NCI-H146 (cell line): ENCODE measurements at regions not wholly inside any gene's neighbourhood (a gene's known extent, or its start where the extent isn't known, plus 50 kb on each side); places are given as distances from the start of the nearest gene placed in this dataset.
A peak's percentile ranks its signal among the peaks of the same experiment; 100 is the strongest.

Experiments
- DNase-seq: peaks from one replicate; lab custom pipeline; 2025; lab: John Stamatoyannopoulos, UW

DNA sequence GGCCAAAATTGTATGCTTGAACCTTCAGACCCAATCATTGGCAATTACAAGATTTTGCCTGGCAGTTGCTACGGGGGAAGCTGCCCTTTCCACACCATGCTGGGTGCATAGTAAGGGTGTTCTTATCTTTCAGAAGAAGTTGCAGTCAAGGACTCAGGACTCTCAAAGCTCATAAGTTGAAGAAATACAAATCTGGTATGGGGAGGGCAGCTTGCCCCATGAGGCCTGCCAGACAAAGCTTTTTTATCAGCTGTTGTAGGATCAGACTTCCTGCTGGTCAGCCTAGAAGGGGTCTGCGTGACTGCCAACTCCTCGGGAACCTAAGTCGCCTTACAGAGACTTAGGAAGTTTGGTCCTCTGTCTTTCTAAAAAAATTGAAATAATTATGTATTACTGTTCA lies 174.9 kb upstream of the TECRL start:
- no peak for DNase-seq

DNA sequence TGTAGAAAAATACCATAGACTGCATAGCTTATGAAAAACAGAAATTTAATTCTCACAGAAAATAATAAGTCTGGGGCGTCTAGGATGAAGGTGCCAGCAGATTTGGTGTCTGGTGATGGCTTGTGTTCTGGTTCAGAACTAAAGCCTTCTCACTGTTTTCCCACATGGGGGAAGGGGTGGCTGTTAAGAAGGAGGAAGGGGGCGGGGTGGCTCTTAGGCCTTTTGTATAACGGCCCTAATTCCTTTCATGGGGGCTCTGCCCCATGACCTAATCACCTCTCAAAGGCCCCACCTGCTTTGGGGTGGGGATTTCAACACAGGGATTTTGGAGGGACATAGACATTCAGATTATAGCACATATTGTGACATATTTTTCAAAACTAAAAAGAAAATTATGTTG lies 173.2 kb upstream of the TECRL start:
- no peak for DNase-seq

DNA sequence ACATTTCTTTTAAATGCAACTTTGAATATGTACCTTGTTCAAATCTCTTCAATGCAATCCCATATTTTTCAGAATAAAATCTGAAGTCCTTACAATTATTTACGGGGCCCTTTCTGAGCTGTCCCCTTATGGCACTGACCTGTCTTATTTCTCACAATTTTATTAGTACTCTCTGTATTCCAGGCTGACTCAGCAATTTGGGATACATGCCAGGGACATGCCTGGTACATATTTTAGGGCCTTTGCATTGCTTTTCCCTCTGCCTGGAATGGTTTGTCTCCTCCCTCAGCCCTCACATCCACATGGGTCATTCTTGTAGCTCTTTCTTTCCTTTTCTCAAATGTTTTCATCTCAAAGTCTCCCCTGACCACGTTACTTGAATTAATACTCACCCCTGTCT lies 172.2 kb upstream of the TECRL start:
- DNase-seq, result no peak

DNA sequence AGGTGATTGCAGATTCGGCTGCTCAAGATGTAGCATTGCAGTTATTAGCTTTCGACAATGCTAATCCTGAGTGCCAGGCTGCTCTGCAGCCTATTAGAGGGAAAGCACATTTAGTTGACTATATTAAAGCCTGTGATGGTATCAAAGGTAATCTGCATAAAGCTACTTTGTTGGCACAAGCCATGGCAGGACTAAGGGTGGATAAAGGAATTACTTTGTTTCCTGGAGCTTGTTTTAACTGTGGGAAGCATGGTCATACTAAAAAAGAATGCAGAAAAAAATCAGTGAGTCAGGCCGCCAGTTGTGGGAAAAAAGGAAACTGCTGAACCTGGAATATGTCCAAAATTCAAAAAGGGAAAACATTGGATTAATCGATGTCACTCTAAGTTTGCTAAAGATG lies 154.9 kb upstream of the TECRL start:
- no peak for DNase-seq

DNA sequence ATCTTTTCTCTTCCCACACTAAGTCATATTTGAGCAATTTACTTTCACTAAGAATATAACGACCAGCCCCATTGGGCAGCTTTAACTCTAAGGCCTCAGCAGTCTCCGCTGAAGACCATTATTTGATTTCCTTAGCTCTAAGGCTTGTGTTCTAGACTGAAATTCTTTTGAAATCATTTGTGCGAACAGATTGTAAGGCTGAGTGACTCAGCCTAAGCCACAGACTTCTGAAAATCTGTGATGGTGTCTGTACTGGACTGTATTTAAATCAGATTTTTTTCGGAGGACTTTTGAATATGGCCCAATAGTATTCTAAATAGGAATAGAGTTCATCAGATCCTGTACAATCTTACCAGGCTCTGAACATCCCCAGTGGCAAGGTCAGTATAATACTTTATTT lies 150.3 kb upstream of the TECRL start:
- no peak for DNase-seq

DNA sequence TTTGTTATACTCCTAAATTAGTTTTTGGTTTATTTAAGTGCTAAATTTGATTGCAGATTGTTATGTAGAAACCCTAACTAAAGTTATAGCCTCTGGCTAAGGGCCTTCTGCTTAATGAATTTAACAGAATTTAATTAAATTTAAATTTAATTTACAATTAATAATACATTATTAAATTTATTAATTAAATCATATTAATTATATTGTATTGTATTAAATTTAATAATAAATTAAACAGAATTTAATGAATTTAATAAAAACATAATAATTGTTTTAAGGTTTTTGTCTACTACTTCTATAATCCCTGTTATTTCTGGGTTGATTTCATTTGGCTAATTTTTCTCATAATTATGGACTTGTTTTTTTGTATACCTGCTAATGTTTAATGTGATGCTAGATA lies 141.9 kb upstream of the TECRL start:
- no peak for DNase-seq

DNA sequence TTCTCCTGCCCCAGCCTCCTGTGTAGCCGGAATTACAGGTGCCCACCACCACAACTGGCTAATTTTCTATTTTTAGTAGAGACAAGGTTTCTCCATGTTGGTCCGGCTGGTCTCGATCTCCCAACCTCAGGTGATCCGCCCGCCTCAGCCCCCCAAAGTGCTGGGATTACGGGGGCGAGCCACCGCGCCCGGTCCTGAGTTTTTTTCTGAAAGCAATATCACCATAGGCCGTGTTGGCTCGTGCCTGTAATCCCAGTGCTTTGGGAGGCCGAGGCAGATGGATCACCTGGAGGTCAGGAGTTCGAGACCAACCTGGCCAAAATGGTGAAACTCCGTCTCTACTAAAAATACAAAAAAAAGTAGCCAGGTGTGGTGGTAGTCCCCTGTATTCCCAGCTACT lies 136.3 kb upstream of the TECRL start:
- no peak for DNase-seq

DNA sequence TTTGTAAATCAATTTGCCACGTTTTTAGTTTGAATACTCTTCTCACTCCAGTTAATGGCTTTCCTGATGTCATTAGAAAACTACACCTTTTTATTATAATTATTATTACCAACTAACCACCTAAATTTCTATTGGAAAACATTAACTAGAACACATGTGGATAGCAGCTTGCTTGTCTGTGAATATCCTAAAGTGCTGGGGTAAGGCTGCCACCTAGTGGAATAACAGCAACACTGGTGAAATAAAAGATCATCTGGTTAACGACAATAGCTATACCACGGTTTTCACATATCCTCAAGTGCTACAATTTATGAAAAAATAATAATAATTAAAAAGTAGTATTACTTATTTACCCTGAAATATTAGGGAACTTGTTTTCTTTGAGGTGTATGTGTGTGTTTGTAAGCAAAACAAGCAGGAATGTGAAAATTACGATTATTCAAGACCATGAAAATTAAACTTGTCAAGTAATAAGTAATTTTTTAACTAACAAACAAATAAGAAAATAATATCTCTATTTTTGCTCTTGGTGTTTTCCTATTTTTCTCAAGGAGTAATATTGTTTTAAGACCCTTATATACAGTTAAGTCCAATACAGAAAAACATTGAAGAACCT lies 130.1 kb upstream of the TECRL start:
- peak; percentile 70 for DNase-seq

DNA sequence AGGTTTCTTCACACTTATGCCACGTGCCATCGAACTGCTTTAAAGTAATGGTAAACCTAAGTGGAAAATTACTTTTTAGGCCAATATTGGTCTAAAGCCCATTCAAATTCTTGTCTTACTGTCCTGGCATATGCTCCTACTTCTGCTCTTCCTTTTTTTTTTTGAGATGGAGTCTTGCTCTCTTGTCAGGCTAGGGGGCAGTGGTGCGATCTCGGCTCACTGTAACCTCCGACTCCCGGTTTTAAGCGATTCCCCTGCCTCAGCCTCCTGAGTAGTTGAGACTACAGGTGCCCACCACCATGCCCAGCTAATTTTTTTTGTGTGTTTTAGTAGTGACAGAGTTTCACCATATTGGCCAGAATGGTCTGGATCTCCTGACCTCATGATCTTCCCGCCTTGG lies 129.0 kb upstream of the TECRL start:
- DNase-seq, result peak; percentile 25

DNA sequence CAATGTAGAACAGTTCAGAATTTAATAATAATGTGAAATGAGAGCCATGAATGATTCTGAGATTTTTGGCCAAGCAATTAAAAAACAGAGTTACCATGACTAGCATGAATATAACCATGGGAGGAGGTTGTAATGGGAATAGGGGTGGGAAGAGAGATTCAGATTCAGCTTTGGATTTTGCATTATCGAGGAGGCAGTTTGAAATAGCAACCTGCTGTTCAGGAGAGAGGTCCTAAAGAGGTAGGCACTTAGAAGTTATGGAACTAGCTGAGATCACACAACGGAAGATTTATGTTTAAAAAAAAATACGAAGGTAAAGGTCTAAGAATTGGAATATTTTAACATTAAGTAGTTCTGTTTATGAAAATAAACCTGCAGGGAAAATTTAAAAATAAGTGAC lies 124.4 kb upstream of the TECRL start:
- DNase-seq, result no peak

DNA sequence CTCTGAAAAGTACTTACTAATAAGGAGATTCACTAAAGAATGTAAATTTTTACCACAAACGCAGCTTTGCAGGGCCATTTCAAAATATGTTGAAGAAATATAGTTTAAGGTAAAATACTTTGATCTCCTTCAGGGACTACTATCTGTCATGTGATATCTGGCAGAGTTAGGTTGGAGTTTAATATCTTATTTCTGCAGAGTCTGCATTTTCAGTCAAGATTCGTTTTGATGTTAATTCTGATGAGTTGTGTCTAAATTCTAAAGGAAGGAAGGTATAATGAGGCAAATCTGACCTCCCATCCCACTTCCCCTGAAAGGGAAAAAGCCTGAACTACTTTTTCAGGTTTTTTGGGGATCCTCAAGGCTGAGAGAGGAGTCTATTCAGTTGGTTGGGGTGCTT lies 123.9 kb upstream of the TECRL start:
- DNase-seq, result no peak

DNA sequence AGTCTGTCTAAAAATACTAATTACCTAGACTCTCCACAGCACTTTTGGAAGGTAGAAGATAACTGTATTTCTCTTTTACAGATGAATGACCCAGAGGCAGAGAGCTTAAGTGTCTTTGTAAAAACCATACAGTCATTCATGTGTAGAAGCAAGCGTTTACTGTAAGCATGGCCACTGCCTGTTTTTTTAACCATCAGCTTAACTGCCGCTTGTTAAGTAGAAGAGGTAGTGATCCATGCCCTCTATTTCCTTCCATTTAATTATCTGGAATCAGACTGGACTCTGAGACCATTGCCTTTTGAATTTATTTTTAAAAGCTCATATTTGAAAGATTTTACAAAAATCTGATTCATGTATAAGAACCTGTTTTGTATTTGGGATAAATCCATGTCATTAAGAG lies 111.2 kb upstream of the TECRL start:
- no peak for DNase-seq

DNA sequence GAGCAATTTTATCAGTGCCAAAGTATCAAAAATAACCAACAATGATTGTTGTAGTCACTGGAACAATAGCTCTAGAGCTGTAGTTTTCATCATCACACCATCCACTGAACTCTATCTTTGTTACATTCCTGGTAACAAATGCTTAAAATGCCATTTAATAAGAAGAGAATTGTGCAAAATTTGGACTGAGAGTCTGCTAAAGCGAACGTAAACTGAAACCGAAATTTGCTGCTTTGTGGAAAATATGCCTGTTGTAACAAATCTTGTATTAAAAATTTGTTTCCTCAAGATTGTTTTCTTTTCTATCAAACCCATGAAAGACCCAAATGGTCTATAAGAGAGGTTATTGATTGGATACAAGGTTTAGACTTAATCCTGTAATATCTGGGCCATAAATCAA lies 109.3 kb upstream of the TECRL start:
- no peak for DNase-seq

DNA sequence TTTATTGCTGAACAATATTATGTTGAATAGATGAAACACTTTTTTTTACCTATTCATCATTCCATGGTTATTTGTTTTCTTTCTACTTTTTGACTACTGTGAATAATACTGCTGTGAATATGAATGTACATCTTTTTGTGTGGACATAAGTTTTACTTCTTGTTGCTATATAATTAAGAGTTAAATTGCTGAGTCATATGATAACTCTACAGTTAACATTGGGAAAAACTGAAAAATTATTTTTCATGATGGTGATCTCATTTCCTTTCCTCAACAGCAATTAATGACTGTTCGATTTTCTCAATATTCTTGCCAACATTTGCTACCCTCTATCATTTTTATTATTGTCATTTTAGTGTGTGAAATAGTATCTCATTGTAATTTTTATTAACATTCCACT lies 106.9 kb upstream of the TECRL start:
- no peak for DNase-seq

DNA sequence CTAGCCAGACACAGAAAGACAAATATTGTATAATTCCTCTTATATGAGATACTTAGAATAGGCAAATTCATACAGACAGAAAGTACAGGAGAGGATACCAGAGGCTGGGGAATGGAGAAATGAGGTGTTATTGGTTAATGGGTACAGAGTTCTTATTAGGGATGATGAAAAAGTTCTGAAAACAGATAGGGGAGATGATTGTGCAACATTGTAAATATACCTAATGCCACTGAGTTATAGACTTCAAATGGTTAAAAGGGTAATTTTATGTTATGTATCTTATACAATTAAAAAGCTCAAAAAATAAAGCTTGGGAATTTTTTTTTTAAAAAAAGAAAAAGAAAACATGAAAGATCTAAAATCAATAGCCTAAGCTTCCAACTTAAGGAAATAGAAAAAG lies 98.8 kb upstream of the TECRL start:
- no peak for DNase-seq

DNA sequence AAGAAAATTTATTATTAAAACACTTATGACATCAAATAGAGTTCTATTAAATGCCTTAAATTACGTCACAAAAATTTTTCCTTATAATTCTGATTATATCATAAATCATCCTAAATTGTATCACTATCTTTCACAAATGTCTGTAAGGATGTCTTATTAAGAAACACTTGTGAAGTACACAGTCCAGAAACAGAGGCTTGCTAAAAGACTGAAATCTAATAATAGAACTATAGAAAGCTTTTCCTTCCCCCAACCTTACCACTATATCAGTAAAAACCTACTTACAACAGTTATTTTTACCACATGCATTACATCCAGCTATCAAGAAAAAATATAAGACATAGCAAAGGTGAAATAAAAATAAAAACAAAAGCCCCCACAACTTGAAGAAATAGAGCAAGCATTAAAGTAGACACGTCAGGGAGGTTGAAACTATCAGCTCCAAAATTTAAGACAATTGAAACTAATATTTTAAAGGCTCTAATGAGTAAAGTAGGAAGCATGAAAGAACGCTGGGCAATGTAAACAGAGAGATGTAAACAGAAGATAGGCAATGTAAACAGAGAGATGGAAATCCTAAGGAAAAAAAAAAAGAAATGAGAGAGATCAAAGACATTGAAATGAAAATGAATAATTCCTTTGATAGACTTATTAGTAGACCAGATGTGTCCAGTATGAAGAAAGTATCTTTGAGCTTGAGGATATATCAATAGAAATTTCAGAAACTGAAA lies 94.9 kb upstream of the TECRL start:
- no peak for DNase-seq

DNA sequence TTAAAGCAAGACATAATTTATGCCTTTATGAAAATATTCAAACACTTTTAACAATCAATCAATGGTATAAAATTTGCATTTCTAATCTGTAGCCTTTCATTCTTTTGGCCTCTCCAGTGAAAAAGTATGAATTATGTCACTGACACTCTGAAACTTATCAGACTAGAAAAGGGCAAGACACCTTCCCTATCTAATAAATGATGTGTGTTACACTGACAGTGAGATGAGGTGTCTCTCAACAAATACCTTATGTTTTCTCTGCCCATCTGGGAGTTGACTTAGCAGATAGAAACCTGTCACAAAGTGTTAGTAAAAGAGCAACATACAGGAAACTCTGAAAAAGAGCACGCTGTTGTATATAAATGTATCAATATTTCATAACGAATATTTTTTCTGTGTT lies 94.2 kb upstream of the TECRL start:
- no peak for DNase-seq

DNA sequence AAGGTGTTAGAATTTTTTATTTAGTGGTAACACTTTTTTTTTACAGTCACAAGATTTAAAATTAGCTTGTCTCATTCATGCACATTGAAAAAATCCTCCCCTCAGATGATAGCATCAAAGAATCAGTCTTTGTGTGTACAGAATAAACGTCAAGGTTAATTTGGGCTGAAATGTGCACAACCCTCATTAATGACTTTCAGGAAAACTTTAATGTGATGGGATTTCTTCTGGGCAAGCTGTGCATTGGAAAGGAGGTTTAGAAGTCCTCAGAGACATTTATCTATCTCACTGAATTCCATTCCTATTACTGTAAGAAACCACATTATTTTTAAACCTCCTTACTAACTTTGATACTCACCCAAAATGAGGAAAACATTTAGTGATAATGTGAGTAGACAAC lies 88.2 kb upstream of the TECRL start:
- no peak for DNase-seq

DNA sequence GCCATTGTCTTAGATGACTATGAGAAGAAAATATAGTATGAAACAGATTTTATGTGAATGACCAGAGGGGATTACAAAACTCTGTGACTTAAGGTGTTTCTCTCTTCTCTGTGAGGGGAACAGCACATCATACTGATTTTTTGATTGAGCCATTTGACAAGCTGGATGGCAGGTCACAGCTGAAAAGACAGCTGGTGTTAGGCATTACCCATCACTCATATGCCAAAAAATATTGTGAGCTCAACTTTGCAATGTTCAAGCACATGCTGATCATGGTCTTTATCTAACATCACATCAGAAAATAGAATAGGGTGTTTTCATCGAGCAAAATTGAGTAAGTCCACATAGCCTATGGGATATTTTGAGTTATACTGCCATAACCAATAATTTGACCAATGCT lies 86.7 kb upstream of the TECRL start:
- DNase-seq, result no peak

DNA sequence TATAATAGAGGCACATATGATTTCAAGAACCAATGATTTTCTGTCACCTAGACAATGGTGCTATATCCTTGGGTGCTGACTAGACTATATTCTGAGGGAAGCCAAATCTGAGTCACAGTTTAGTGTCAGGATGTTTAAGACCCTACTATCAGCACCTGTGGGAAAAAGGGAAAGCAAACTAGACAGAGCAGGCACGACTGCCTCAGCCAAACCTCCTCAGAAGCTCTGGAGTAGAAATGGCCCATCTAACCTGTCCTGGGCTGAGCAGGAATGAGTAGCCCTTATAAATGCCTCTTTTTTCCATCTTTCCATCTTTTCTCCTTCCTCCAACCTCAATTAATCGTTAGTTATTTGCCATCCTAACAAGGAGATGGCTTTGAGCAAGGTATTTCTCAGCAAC lies 80.4 kb upstream of the TECRL start:
- DNase-seq, result no peak

DNA sequence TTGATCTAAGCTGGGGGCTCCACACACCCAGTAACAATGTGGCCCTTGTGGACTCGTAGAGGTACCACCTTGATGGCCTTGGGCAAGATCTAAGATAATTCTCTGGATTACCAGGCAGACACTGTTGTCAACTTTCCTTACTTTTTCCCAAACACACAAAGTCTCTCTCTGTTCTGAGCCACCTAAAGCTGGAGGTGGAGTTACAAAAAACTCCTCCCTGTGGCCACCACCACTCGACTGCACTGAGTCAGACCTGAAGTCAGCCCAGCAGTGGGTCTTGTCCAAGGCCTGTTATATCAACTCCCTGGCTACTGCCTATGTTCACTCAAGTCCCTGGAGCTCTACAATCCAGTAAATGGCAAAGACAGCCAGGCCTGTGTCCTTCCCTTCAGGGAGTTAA lies 70.1 kb upstream of the TECRL start:
- no peak for DNase-seq

DNA sequence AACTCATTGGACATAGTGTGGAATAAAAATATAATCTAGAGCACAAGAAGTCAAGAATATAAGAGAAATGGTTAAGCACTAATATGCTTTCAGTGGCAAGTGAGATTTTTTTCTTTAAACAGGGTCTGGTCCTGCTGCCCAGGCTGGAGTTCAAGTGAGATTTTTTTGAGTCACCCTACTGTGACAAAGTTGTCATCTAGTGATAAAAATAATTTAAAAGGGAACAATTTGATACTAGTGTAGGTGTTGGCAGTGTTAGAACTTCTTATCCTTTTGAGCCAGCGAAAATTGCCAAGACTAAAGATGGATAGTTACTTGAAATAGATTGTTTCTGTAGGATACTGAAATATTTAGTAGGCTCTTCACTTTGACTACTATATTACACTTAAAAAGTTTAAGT lies 67.9 kb upstream of the TECRL start:
- DNase-seq, result no peak

DNA sequence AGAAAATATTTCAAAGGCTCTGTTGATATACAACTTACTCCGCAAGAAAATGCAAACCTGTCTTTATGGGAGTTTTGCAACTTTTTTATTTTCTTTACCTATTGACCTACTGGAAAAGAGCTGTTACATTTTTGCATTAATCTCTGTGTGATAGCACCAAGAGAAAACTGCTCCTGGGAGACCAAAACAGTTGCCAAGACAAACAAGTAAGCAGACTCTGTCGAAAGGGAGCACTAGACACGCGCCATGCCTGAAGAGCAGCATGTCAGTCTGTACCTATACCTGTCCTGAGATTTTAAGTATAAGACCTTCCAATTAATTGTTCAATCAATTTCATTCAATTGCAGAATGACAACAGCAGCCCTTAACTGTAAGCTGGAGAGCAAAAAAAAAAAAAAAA lies 56.0 kb upstream of the TECRL start:
- no peak for DNase-seq

DNA sequence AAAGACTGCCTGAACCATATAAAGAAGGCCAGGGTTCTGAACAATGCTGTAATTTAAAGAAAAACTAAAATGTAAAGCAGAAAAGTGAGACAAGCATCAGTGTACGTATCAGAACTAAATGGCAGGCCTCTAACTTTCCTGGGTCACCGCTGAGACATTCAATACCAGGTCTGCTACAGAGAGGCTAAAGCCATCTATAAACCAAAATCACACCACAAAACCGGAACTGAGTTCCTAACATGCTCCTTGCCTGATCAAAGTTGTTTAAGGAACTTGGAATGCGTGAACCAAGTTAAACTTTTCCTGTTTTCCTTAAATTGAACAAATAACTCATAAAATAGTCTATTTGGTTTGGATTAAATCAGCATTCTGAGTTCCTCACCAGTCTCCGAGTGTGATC lies 55.3 kb upstream of the TECRL start:
- no peak for DNase-seq
